ENCODE measurements at regions not wholly inside any gene's neighbourhood (a gene's known extent, or its start where the extent isn't known, plus 50 kb on each side); places are given as distances from the start of the nearest gene placed in this dataset.

DNA sequence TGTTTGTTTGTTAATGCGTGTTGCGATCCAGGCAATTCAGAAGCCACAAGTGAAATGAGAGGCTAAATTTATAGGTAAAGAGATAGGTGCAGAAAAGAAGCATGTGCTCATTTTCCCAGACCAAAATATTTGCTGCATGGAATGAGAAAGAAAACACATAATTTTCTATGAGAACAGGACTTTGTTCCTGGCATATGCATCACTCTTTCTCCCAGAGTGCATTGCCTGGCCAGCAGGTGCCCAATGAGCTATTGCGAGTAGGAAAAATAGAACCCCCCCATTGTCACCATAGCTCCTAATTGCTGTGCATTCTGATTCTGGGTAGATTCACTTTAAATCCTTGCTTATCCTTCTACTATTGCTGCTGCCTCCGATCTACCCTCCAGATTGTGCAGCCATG, 410.4 kb downstream of the PMP22 start:
- Histone ChIP-seq H3K4ac (replicated peaks; ENCODE audit: insufficient read length, low read depth, low read length) (no peak overlapping the region), H3K27me3 (replicated peaks in 1 of 4; ENCODE audit: control insufficient read depth in 3 of 4, extremely low read depth in 1 of 4, insufficient read depth in 3 of 4, low read length in 3 of 4) (no peaks in the 10 kb centered on the region), H4K5ac (ENCODE audit: insufficient read length, low read depth, low read length) (no peak overlapping the region), H4K20me1 (replicated peaks in 1 of 2; ENCODE audit: control insufficient read depth in 1 of 2, insufficient read depth in 2 of 2, low read length in 2 of 2) (no peaks in the 10 kb centered on the region), H3K56ac (replicated peaks; ENCODE audit: insufficient read length, low read depth, low read length) (no peak overlapping the region), H3K23me2 (ENCODE audit: low read depth, low read length) (no peaks in the 10 kb centered on the region; the same call in 1 of the 2 replicates), H2BK15ac (ENCODE audit: low read length) (no peak overlapping the region), H4K8ac (ENCODE audit: extremely low read depth, insufficient read depth, low read length) (no peak overlapping the region), H3K9ac (replicated peaks in 1 of 4; ENCODE audit: extremely low read depth in 1 of 4, low read depth in 3 of 4, low read length in 3 of 4) (no peak overlapping the region), H3K27ac (ENCODE audit: low read depth, low read length) (no peak overlapping the region), H3K79me1 (ENCODE audit: low read depth, low read length) (no peaks in the 10 kb centered on the region), H2BK20ac (ENCODE audit: low read length) (no peak overlapping the region), H3K4me1 (replicated peaks in 1 of 4; ENCODE audit: control insufficient read depth in 3 of 4, insufficient read depth in 4 of 4, low read length in 3 of 4) (peaks cover 0 to 12% (median 1%) of the 10 kb centered on the region in 4 experiments; a peak in 1 of 7 replicates), H4K91ac (replicated peaks; ENCODE audit: insufficient read length, low read length) (no peak overlapping the region), H3K36me3 (ENCODE audit: control insufficient read depth in 2 of 4, insufficient read depth in 4 of 4, low read length in 3 of 4) (no peaks in the 10 kb centered on the region), H3K23ac (ENCODE audit: insufficient read length) (no peak overlapping the region), H3K4me2 (ENCODE audit: insufficient read depth in 1 of 2, low read depth in 2 of 2, low read length in 2 of 2) (no peak overlapping the region), H2BK12ac (ENCODE audit: low read depth, low read length) (no peak overlapping the region), H2AFZ (ENCODE audit: low read length) (no peak overlapping the region), H3K14ac (ENCODE audit: insufficient read length) (no peak overlapping the region), H3K4me3 (ENCODE audit: extremely low read depth in 1 of 4, insufficient read depth in 2 of 4, low read depth in 3 of 4, low read length in 4 of 4) (no peak overlapping the region), H2BK5ac (ENCODE audit: low read depth, low read length) (no peak overlapping the region), H3K79me2 (ENCODE audit: control insufficient read depth in 1 of 2, insufficient read depth in 2 of 2, low read length in 2 of 2) (no peaks in the 10 kb centered on the region), H3K9me3 (ENCODE audit: insufficient read depth in 2 of 2, low read depth in 1 of 2, low read length in 1 of 2) (no peaks in the 10 kb centered on the region), H2BK120ac (replicated peaks; ENCODE audit: low read depth, low read length) (no peak overlapping the region), H3K18ac (ENCODE audit: extremely low read depth, low read length) (no peak overlapping the region), H2AK5ac (ENCODE audit: low read depth, low read length) (no peak overlapping the region)
- 98% methylated on average over 4 of the region's 4 CpGs; no CpG with 5 or more reads in 1 of the 2 experiments for WGBS, 2 experiments (ENCODE audit: extremely low coverage in 1 of 2, insufficient coverage in 1 of 2, insufficient read length in 1 of 2, insufficient replicate concordance in 2 of 2, low coverage in 1 of 2, low lambda C conversion rate in 2 of 2, missing lambda C conversion rate in 1 of 2)
- TF ChIP-seq, protein P1, sequence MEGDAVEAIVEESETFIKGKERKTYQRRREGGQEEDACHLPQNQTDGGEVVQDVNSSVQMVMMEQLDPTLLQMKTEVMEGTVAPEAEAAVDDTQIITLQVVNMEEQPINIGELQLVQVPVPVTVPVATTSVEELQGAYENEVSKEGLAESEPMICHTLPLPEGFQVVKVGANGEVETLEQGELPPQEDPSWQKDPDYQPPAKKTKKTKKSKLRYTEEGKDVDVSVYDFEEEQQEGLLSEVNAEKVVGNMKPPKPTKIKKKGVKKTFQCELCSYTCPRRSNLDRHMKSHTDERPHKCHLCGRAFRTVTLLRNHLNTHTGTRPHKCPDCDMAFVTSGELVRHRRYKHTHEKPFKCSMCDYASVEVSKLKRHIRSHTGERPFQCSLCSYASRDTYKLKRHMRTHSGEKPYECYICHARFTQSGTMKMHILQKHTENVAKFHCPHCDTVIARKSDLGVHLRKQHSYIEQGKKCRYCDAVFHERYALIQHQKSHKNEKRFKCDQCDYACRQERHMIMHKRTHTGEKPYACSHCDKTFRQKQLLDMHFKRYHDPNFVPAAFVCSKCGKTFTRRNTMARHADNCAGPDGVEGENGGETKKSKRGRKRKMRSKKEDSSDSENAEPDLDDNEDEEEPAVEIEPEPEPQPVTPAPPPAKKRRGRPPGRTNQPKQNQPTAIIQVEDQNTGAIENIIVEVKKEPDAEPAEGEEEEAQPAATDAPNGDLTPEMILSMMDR (IDR thresholded peaks at IDR 0.05; ENCODE audit: control extremely low read depth in 1 of 3, insufficient read depth in 1 of 3, low read depth in 1 of 3, low read length in 3 of 3): no peak
- DNase-seq (ENCODE audit: low read depth in 1 of 2, low spot score in 2 of 2) (no peak), FAIRE-seq (no peak)
- CTCF ChIA-PET (ENCODE audit: partially characterized antibody): no interaction called here
- POLR2A ChIA-PET (ENCODE audit: partially characterized antibody): no interaction called here

Measured in H1 (cell line).